Esophagus muscularis mucosa (tissue), 4 donors: ENCODE measurements at regions not wholly inside any gene's neighbourhood (a gene's known extent, or its start where the extent isn't known, plus 50 kb on each side); places are given as distances from the start of the nearest gene placed in this dataset.

Source experiments
- DNase-seq: peaks from one replicate; pipeline ENCODE4 v3.0.0-alpha.2; 2017; ENCODE audit errors: extremely low spot score
- H3K27ac ChIP-seq, 4 donors: fragments of 200-600 bp; sonication (generic); replicated peaks in 1 of 4; 1 replicate in 3 of 4; 2 replicates in 1 of 4; pipeline ENCODE4 v1.5.1; 2016 to 2019; ENCODE audit warnings: mild to moderate bottlenecking in 1 of 4
- H3K27me3 ChIP-seq, 4 donors: fragments of 200-600 bp; sonication (generic); one replicate each; pipeline versions ENCODE4 v1.5.1 to v1.6.0; 2016 to 2019
- H3K36me3 ChIP-seq, 4 donors: fragments of 200-600 bp; sonication (generic); one replicate each; pipeline ENCODE4 v1.5.1; 2016 to 2019
- H3K4me1 ChIP-seq, 4 donors: fragments of 200-600 bp; sonication (generic); one replicate each; pipeline ENCODE4 v1.5.1; 2016 to 2019
- H3K4me3 ChIP-seq, 4 donors: fragments of 200-600 bp; sonication (generic); 1 replicate in 2 of 4; 2 replicates in 2 of 4; pipeline ENCODE4 v1.5.1; 2016 to 2019; ENCODE audit warnings: mild to moderate bottlenecking in 4 of 4, moderate library complexity in 1 of 4
- H3K9me3 ChIP-seq, 4 donors: fragments of 200-600 bp; sonication (generic); 1 replicate in 3 of 4; 2 replicates in 1 of 4; pipeline ENCODE4 v1.5.1; 2016 to 2019
- EP300 ChIP-seq: sonication (generic); formaldehyde crosslinking; IDR thresholded peaks from one replicate; pipeline ENCODE4 v1.6.1; 2017; ENCODE audit warnings: antibody characterized with exemption
- POLR2A ChIP-seq: fragments of 450-650 bp; IDR thresholded peaks from one replicate; pipeline ENCODE4 v1.6.1; 2017; ENCODE audit warnings: antibody characterized with exemption, moderate library complexity, mild to moderate bottlenecking, low read depth
- POLR2AphosphoS5 ChIP-seq, 2 donors: sonication (generic); formaldehyde crosslinking; IDR thresholded peaks; one replicate each; pipeline ENCODE4 v1.6.1; 2017; ENCODE audit warnings: antibody characterized with exemption in 2 of 2
- WGBS: methylation state at CpG from one replicate; pipeline ENCODE4 v1.1.5; 2018; 5-methylcytosine and 5-hydroxymethylcytosine counted together
- intact Hi-C: fragments of 100-400 bp; cut with DNase I; formaldehyde crosslinking; loops from one replicate; pipeline ENCODE4 v1.15.1; 2023
- TF ChIP-seq, protein P1 (sequence below), 3 experiments: fragments of 200-600 bp in 2 of 3; fragments of 450-650 bp in 1 of 3; sonication (generic) in 2 of 3; IDR thresholded peaks; one replicate each; pipeline ENCODE4 v1.5.1; 2017 to 2019; ENCODE audit warnings: antibody characterized with exemption in 3 of 3, mild to moderate bottlenecking in 2 of 3, moderate library complexity in 1 of 3

DNA sequence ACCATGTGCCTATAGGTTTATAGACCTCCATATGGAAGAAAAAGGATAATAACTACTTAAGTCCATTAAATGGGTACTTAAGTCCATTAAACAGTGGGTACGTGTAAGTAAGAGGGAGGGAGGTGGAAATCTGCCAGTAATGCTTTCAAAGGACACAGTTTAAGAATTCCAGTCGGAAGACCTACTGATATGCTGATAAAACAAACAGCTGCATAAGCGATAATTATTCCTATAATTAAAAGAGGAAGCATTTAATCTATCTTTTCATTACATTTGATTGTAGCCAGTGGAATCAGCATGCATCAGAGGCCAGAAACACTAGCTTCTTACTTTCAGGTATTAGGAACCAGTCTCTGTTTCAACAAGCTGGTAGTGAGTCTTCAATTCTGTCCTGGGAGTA, 96.4 kb upstream of the DDX18 start:
- Histone ChIP-seq H3K27ac (no peak overlapping the region), H3K4me1 (no peaks in the 10 kb centered on the region), H3K36me3 (no peaks in the 10 kb centered on the region), H3K9me3 (no peaks in the 10 kb centered on the region), H3K4me3 (no peak overlapping the region), H3K27me3 (peaks cover 0 to 4% (median 0%) of the 10 kb centered on the region in 4 donors)
- intact Hi-C loops = no loop called here
- TF ChIP-seq POLR2AphosphoS5 (IDR thresholded peaks at IDR 0.05) (no peak), POLR2A (no peak), EP300 (no peak)
- TF ChIP-seq, protein P1, sequence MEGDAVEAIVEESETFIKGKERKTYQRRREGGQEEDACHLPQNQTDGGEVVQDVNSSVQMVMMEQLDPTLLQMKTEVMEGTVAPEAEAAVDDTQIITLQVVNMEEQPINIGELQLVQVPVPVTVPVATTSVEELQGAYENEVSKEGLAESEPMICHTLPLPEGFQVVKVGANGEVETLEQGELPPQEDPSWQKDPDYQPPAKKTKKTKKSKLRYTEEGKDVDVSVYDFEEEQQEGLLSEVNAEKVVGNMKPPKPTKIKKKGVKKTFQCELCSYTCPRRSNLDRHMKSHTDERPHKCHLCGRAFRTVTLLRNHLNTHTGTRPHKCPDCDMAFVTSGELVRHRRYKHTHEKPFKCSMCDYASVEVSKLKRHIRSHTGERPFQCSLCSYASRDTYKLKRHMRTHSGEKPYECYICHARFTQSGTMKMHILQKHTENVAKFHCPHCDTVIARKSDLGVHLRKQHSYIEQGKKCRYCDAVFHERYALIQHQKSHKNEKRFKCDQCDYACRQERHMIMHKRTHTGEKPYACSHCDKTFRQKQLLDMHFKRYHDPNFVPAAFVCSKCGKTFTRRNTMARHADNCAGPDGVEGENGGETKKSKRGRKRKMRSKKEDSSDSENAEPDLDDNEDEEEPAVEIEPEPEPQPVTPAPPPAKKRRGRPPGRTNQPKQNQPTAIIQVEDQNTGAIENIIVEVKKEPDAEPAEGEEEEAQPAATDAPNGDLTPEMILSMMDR (IDR thresholded peaks at IDR 0.05) = no peak
- WGBS = 49% methylated on average over 3 of the region's 3 CpGs
- DNase-seq = no peak

DNA sequence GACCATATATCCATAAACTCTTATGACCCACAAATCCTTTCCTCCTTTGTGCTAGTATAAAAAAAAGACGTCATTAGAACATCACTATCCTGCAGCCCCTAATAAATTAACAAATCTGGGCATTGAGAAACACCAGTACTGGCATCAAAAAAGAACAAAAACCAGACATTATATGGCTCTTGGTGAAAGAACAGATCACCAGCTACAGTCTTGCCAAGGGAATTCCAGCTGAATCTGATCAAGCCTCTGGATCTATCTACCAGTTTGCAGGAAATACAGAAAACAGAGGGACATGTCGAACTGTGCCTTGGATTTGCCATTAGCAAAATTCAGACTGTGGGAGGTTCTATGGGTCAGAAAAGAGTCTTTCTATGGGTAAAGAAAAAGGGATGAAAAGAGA, 93.7 kb upstream of the DDX18 start:
- no peak for TF ChIP-seq EP300
- TF ChIP-seq, protein P1 (IDR thresholded peaks at IDR 0.05) = no peak
- no peak for TF ChIP-seq POLR2AphosphoS5 (IDR thresholded peaks at IDR 0.05)
- no peak for TF ChIP-seq POLR2A
- no peak for DNase-seq
- peaks cover 0 to 4% (median 0%) of the 10 kb centered on the region in 4 donors for H3K27me3 ChIP-seq
- 62% methylated on average over 2 of the region's 2 CpGs for WGBS
- no peak overlapping the region for H3K27ac ChIP-seq
- H3K4me3 ChIP-seq = no peak overlapping the region
- no peaks in the 10 kb centered on the region for H3K4me1 ChIP-seq
- no peaks in the 10 kb centered on the region for H3K9me3 ChIP-seq
- intact Hi-C loops = no loop called here
- H3K36me3 ChIP-seq = no peaks in the 10 kb centered on the region

DNA sequence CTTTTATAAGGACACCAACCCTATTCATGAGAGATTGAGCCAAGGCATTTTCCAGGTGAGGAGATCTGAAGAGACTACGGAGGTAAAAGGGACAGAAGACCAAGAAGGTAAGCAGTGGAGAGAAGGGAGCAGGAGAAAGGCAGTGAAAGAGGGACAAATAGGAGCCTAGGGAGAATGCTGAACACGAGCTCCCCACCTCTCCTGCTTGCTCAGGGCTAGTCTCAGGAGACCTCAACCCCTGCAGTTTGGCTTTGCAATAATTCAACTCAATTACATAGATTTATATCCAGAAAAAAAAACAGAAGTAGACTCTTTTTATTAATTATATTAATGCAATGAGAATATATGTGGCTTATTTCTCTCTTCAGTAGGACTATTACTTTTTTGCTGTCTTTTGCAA, 91.0 kb upstream of the DDX18 start:
- Histone ChIP-seq H3K36me3 (no peaks in the 10 kb centered on the region), H3K4me3 (no peak overlapping the region), H3K9me3 (no peaks in the 10 kb centered on the region), H3K27ac (no peak overlapping the region), H3K4me1 (no peaks in the 10 kb centered on the region), H3K27me3 (peaks cover 0 to 4% (median 0%) of the 10 kb centered on the region in 4 donors)
- 73% methylated on average over 2 of the region's 2 CpGs for WGBS
- TF ChIP-seq, protein P1 (IDR thresholded peaks at IDR 0.05) = no peak
- TF ChIP-seq EP300 (no peak), POLR2AphosphoS5 (IDR thresholded peaks at IDR 0.05) (no peak), POLR2A (no peak)
- intact Hi-C loops = no loop called here
- no peak for DNase-seq

DNA sequence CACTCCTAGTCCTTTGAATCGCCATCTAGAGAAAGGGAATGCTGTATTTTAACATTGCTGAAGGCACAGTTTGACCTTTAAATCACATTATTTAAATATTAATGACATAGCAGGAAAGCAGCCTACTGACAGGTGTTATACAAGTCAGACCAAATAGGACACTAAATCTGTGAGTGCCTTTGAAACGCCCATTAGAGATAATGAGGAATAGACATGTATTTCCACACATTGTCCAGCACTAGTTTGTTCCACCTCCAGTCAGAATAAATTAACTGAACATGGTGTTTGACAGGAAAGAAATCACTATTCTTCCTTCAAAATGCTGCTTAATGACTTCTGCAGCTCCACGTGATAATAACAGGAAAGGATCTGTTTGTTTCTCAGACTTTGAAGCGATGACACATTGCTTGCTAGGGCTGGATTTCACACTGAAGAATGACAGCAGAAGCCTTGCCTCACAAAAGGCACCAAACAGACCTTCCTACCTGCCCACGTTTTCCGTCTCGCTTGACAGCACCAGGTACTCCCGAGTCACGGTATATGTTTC, 90.5 kb upstream of the DDX18 start:
- 72% methylated on average over 9 of the region's 9 CpGs for WGBS

More for the DNA sequence above, 90.5 kb upstream of the DDX18 start:
- TF ChIP-seq, protein P1 (IDR thresholded peaks at IDR 0.05) = no peak
- TF ChIP-seq EP300 (no peak), POLR2AphosphoS5 (IDR thresholded peaks at IDR 0.05) (no peak), POLR2A (no peak)
- peaks cover 0 to 4% (median 0%) of the 10 kb centered on the region in 4 donors for H3K27me3 ChIP-seq
- no peak overlapping the region for H3K27ac ChIP-seq
- intact Hi-C loops = no loop called here
- H3K36me3 ChIP-seq = no peaks in the 10 kb centered on the region
- no peak overlapping the region for H3K4me3 ChIP-seq
- DNase-seq = no peak
- no peaks in the 10 kb centered on the region for H3K4me1 ChIP-seq
- H3K9me3 ChIP-seq = no peaks in the 10 kb centered on the region
